Caco-2 (cell line): ENCODE measurements at regions not wholly inside any gene's neighbourhood (a gene's known extent, or its start where the extent isn't known, plus 50 kb on each side); places are given as distances from the start of the nearest gene placed in this dataset.

ENCODE experiments used
- BruUV-seq: library from RNA; stranded (reverse); fragments of 400-500 nt; replicated peaks from 2 replicates; lab custom pipeline; 2021; lab: Mats Ljungman, UMichigan
- CTCF ChIA-PET: fragments of 300-600 bp; sonication (Branson Sonifier 250); formaldehyde crosslinking; loops from one replicate; lab custom pipeline; 2022; ENCODE audit warnings: antibody characterized with exemption; lab: Charles Lee
- POLR2A ChIA-PET: fragments of 300-600 bp; sonication (Branson Sonifier 250); formaldehyde crosslinking; loops from one replicate; lab custom pipeline; 2022; ENCODE audit warnings: antibody characterized with exemption; lab: Charles Lee
- DNase-seq, 2 experiments: peaks; one replicate each; pipeline versions ENCODE4 v3.0.0 to v3.0.0-alpha.2; 2020 to 2022
- H3K27me3 ChIP-seq: replicated peaks from 2 replicates; pipeline ENCODE4 v1.6.0; 2011; ENCODE audit warnings: low read length; ENCODE audit not compliant: control insufficient read depth, insufficient read depth
- H3K36me3 ChIP-seq: 2 replicates; pipeline ENCODE4 v1.5.1; 2011; ENCODE audit warnings: low read length; ENCODE audit not compliant: control insufficient read depth, insufficient read depth
- H3K4me1 ChIP-seq: fragments of 250-450 bp; sonication (Bioruptor Pico); 2 replicates; pipeline ENCODE4 v1.5.1; 2020; ENCODE audit warnings: mild to moderate bottlenecking
- H3K4me3 ChIP-seq: 2 replicates; pipeline ENCODE4 v1.5.1; 2011; ENCODE audit warnings: low read depth, mild to moderate bottlenecking, control low read depth, low read length
- H3K9me3 ChIP-seq: fragments of 250-450 bp; sonication (Bioruptor Pico); 2 replicates; pipeline ENCODE4 v1.5.1; 2020; ENCODE audit warnings: mild to moderate bottlenecking, moderate library complexity
- H3K27ac Mint-ChIP-seq: one replicate; pipeline ENCODE4 v1.8.0; 2022; ENCODE audit warnings: mixed read lengths; ENCODE audit not compliant: unreplicated experiment
- H3K27me3 Mint-ChIP-seq: one replicate; pipeline ENCODE4 v1.8.0; 2022; ENCODE audit warnings: mixed read lengths; ENCODE audit not compliant: insufficient read depth, unreplicated experiment
- H3K36me3 Mint-ChIP-seq: one replicate; pipeline ENCODE4 v1.8.0; 2022; ENCODE audit warnings: mild to moderate bottlenecking, mixed read lengths; ENCODE audit not compliant: insufficient read depth, unreplicated experiment
- H3K4me1 Mint-ChIP-seq: one replicate; pipeline ENCODE4 v1.8.0; 2022; ENCODE audit warnings: low read depth, mixed read lengths; ENCODE audit not compliant: unreplicated experiment
- H3K4me3 Mint-ChIP-seq: one replicate; pipeline ENCODE4 v1.8.0; 2022; ENCODE audit warnings: mild to moderate bottlenecking, moderate library complexity, mixed read lengths; ENCODE audit not compliant: unreplicated experiment
- H3K9me3 Mint-ChIP-seq: one replicate; pipeline ENCODE4 v1.8.0; 2022; ENCODE audit warnings: mixed read lengths; ENCODE audit not compliant: unreplicated experiment
- CTCF ChIP-seq, 2 experiments: fragments of 200-600 bp in 1 of 2; IDR thresholded peaks; 1 replicate in 1 of 2; 2 replicates in 1 of 2; pipeline versions ENCODE4 v1.5.1 to v1.8.0; 2011 to 2022; ENCODE audit warnings: antibody characterized with exemption in 1 of 2, control low read depth in 1 of 2, inconsistent platforms in 1 of 2, low read depth in 1 of 2, low read length in 1 of 2, mild to moderate bottlenecking in 1 of 2, moderate library complexity in 1 of 2; ENCODE audit not compliant: insufficient read depth in 1 of 2, severe bottlenecking in 1 of 2, unreplicated experiment in 1 of 2
- intact Hi-C: fragments of 100-400 bp; cut with micrococcal nuclease; formaldehyde crosslinking; loops from one replicate; pipeline ENCODE4 v1.10.0; 2022; ENCODE audit not compliant: unreplicated experiment

GRCh38 chr21:38735626-38736206, 70.0 kb upstream of the ETS2 start:
- H3K9me3 ChIP-seq: no peaks in the 10 kb centered on the region
- H3K36me3 ChIP-seq: no peaks in the 10 kb centered on the region
- H3K27me3 ChIP-seq: no peaks in the 10 kb centered on the region
- Mint-ChIP-seq H3K27me3 (no peaks in the 10 kb centered on the region), H3K9me3 (no peaks in the 10 kb centered on the region), H3K4me1 (peaks cover 7% of the 10 kb centered on the region), H3K27ac (no peak overlapping the region), H3K36me3 (peaks cover 6% of the 10 kb centered on the region), H3K4me3 (no peak overlapping the region)
- ChIA-PET POLR2A (no interaction called here), CTCF (interaction anchor here (0.6 to 0.7 kb wide), 2 partner anchors 12 to 392 kb away, joined by 3 read pairs; no protein-coding TSS in a partner anchor)
- DNase-seq: no peak
- no peaks in the 10 kb centered on the region for H3K4me1 ChIP-seq
- no TSS peak for BruUV-seq
- TF ChIP-seq CTCF (IDR thresholded peaks at IDR 0.05; ENCODE audit: insufficient read depth in 1 of 2, low read depth in 1 of 2, low read length in 1 of 2, severe bottlenecking in 1 of 2, unreplicated experiment in 1 of 2): no peak
- intact Hi-C loops: loop anchor here (2.0 kb wide), 1 partner anchor 69 kb away; the partner anchor contains the start of gene ETS2
- no peak overlapping the region for H3K4me3 ChIP-seq

- DNase-seq: no peak
- no peak overlapping the region for H3K4me3 Mint-ChIP-seq
- H3K9me3 ChIP-seq: no peaks in the 10 kb centered on the region
- POLR2A ChIA-PET: no interaction called here
- no peaks in the 10 kb centered on the region for H3K27me3 Mint-ChIP-seq
- CTCF ChIA-PET: no interaction called here
- no peaks in the 10 kb centered on the region for H3K9me3 Mint-ChIP-seq
- no peak overlapping the region for H3K27ac Mint-ChIP-seq
- no peaks in the 10 kb centered on the region for H3K27me3 ChIP-seq
- no peak overlapping the region for H3K4me3 ChIP-seq
- peaks cover 5% of the 10 kb centered on the region; the same call in 1 of the 2 replicates for H3K4me1 ChIP-seq
- TF ChIP-seq CTCF (IDR thresholded peaks at IDR 0.05; ENCODE audit: insufficient read depth in 1 of 2, low read depth in 1 of 2, low read length in 1 of 2, severe bottlenecking in 1 of 2, unreplicated experiment in 1 of 2): no peak
- H3K36me3 ChIP-seq: no peaks in the 10 kb centered on the region
- H3K4me1 Mint-ChIP-seq: no peaks in the 10 kb centered on the region
- H3K36me3 Mint-ChIP-seq: no peaks in the 10 kb centered on the region
- BruUV-seq: no TSS peak
- intact Hi-C loops: no loop called here
Observed at GRCh38 chr21:38740090-38740489, 65.6 kb upstream of the ETS2 start.

- Mint-ChIP-seq H3K27ac (no peak overlapping the region), H3K4me1 (no peaks in the 10 kb centered on the region), H3K27me3 (no peaks in the 10 kb centered on the region), H3K36me3 (no peaks in the 10 kb centered on the region), H3K4me3 (no peak overlapping the region), H3K9me3 (peaks cover under 1% of the 10 kb centered on the region)
- POLR2A ChIA-PET: no interaction called here
- peaks cover 5% of the 10 kb centered on the region; the same call in 1 of the 2 replicates for H3K4me1 ChIP-seq
- H3K4me3 ChIP-seq: no peak overlapping the region
- TF ChIP-seq CTCF (IDR thresholded peaks at IDR 0.05; ENCODE audit: insufficient read depth in 1 of 2, low read depth in 1 of 2, low read length in 1 of 2, severe bottlenecking in 1 of 2, unreplicated experiment in 1 of 2): no peak
- H3K36me3 ChIP-seq: no peaks in the 10 kb centered on the region
- no TSS peak for BruUV-seq
- DNase-seq: no peak
- CTCF ChIA-PET: no interaction called here
- no peaks in the 10 kb centered on the region for H3K27me3 ChIP-seq
- intact Hi-C loops: no loop called here
- no peaks in the 10 kb centered on the region for H3K9me3 ChIP-seq
Observed at GRCh38 chr21:38741092-38741949, 64.4 kb upstream of the ETS2 start.
